Common myeloid progenitor, CD34-positive (primary cell): ENCODE measurements at regions not wholly inside any gene's neighbourhood (a gene's known extent, or its start where the extent isn't known, plus 50 kb on each side); places are given as distances from the start of the nearest gene placed in this dataset.
"Not testable (repeated sequence)": the region's sequence is repeated elsewhere in the genome, so short reads cannot be mapped to it uniquely, and the experiment has no call there.

Source experiments
- CTCF ChIA-PET: fragments of 350-600 bp; sonication (Branson Sonifier 250); formaldehyde crosslinking; loops from one replicate; lab custom pipeline; 2021; ENCODE audit warnings: antibody characterized with exemption; lab: Charles Lee
- POLR2A ChIA-PET: fragments of 350-600 bp; sonication (Branson Sonifier 250); formaldehyde crosslinking; loops from one replicate; lab custom pipeline; 2021; ENCODE audit warnings: antibody characterized with exemption; lab: Charles Lee
- DNase-seq, 3 donors: peaks; one replicate each; pipeline versions ENCODE4 v3.0.0 to v3.0.0-alpha.2; 2013
- H3K27ac ChIP-seq, 2 experiments: 1 replicate in 1 of 2; 2 replicates in 1 of 2; pipeline ENCODE4 v1.7.0; 2013; ENCODE audit warnings: inconsistent platforms in 2 of 2, low read length in 2 of 2, mild to moderate bottlenecking in 2 of 2, low read depth in 1 of 2, moderate library complexity in 1 of 2; ENCODE audit not compliant: severe bottlenecking in 2 of 2, insufficient read depth in 1 of 2, poor library complexity in 1 of 2
- H3K27me3 ChIP-seq, 5 experiments: replicated peaks in 2 of 5; 1 replicate in 3 of 5; 2 replicates in 2 of 5; pipeline versions ENCODE4 v1.6.1 to v1.7.0; 2013; ENCODE audit warnings: low read length in 4 of 5, mild to moderate bottlenecking in 2 of 5, moderate library complexity in 2 of 5, inconsistent platforms in 1 of 5; ENCODE audit not compliant: insufficient read depth in 5 of 5, control insufficient read depth in 4 of 5
- H3K36me3 ChIP-seq, 4 experiments: 1 replicate in 2 of 4; 2 replicates in 2 of 4; pipeline versions ENCODE4 v1.6.1 to v1.7.0; 2013; ENCODE audit warnings: low read length in 3 of 4, control low read depth in 1 of 4, mild to moderate bottlenecking in 1 of 4; ENCODE audit not compliant: control insufficient read depth in 4 of 4, insufficient read depth in 4 of 4
- H3K4me1 ChIP-seq, 4 experiments: 1 replicate in 3 of 4; 2 replicates in 1 of 4; pipeline versions ENCODE4 v1.6.1 to v1.7.1; 2013; ENCODE audit warnings: low read length in 3 of 4, mild to moderate bottlenecking in 3 of 4, control low read depth in 1 of 4, inconsistent platforms in 1 of 4, moderate library complexity in 1 of 4; ENCODE audit not compliant: control insufficient read depth in 4 of 4, insufficient read depth in 4 of 4; ENCODE audit errors: control extremely low read depth in 1 of 4
- H3K4me3 ChIP-seq, 7 experiments: 1 replicate in 4 of 7; 2 replicates in 3 of 7; pipeline versions ENCODE4 v1.5.1 to v1.7.0; 2013; ENCODE audit warnings: mild to moderate bottlenecking in 7 of 7, low read length in 6 of 7, moderate library complexity in 6 of 7, inconsistent platforms in 2 of 7, low read depth in 2 of 7, control low read depth in 1 of 7; ENCODE audit not compliant: insufficient read depth in 4 of 7, control insufficient read depth in 1 of 7; ENCODE audit errors: extremely low read depth in 1 of 7
- H3K9me3 ChIP-seq, 5 experiments: 1 replicate in 4 of 5; 2 replicates in 1 of 5; pipeline versions ENCODE4 v1.6.1 to v1.7.1; 2013; ENCODE audit warnings: low read length in 4 of 5, mild to moderate bottlenecking in 2 of 5, inconsistent platforms in 1 of 5, low read depth in 1 of 5, moderate library complexity in 1 of 5; ENCODE audit not compliant: control insufficient read depth in 4 of 5, insufficient read depth in 2 of 5; ENCODE audit errors: control extremely low read depth in 1 of 5
- WGBS: methylation state at CpG from one replicate; pipeline ENCODE4 v1.1.5; 2013; ENCODE audit not compliant: insufficient coverage; 5-methylcytosine and 5-hydroxymethylcytosine counted together

DNA sequence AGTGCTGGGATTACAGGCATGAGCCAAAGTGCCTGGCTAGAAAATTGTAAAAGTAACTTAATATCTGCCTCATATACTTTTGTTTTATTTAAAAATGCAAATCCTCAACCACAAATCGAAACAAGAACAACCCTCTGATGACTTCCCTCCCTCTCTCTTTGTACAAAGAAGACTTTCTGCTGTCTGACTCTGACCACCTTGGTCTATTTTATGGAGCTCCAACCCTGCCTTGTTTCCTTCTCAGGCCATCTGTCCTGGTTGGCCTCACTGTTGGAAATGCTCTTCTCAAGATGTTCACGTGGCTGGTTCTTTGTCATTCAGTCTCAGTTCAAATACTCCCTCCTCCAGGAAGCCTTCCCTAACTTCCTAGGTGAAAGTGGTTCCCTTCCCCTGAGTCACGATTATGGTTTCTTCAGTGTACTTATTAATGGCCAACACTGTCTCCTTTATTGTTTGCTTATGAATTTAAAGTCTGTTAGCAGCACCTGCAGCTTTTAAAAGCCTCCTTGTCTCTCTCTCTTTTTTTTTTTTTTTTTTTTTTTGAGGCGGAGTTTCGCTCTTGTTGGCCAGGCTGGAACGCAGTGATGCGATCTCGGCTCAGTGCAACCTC, 151.5 kb upstream of the SALL4 start:
- POLR2A ChIA-PET, result no interaction called here
- Histone ChIP-seq H3K27me3 (no peaks in the 10 kb centered on the region), H3K36me3 (no peaks in the 10 kb centered on the region), H3K9me3 (no peaks in the 10 kb centered on the region), H3K27ac (no peak overlapping the region), H3K4me1 (peaks cover 6 to 10% (median 7%) of the 10 kb centered on the region in 4 experiments), H3K4me3 (no peak overlapping the region)
- CTCF ChIA-PET, result interaction anchor here (1.5 to 1.8 kb wide), 2 partner anchors 12 to 154 kb away, joined by 4 to 7 read pairs; no protein-coding TSS in a partner anchor
- 80% methylated on average over 5 of the region's 8 CpGs for WGBS
- no peak for DNase-seq

GRCh38 chr20:51950926-51951325, 148.6 kb upstream of the SALL4 start:
- 98% methylated on average over 4 of the region's 4 CpGs for WGBS
- H3K36me3 ChIP-seq, result no peaks in the 10 kb centered on the region
- DNase-seq, result no peak
- no peaks in the 10 kb centered on the region for H3K9me3 ChIP-seq
- H3K27me3 ChIP-seq, result no peaks in the 10 kb centered on the region
- POLR2A ChIA-PET, result no interaction called here
- H3K4me1 ChIP-seq, result no peaks in the 10 kb centered on the region
- CTCF ChIA-PET, result no interaction called here
- H3K27ac ChIP-seq, result no peak overlapping the region
- H3K4me3 ChIP-seq, result no peak overlapping the region

GRCh38 chr20:51946586-51946985, 144.3 kb upstream of the SALL4 start:
- H3K4me1 ChIP-seq, result no peaks in the 10 kb centered on the region
- no peaks in the 10 kb centered on the region for H3K36me3 ChIP-seq
- ChIA-PET POLR2A (no interaction called here), CTCF (interaction anchor here (1.3 kb wide), 1 partner anchor 16 kb away, joined by 5 read pairs; no protein-coding TSS in a partner anchor)
- no peaks in the 10 kb centered on the region for H3K27me3 ChIP-seq
- no peak for DNase-seq
- H3K27ac ChIP-seq, result no peak overlapping the region
- no peaks in the 10 kb centered on the region for H3K9me3 ChIP-seq
- H3K4me3 ChIP-seq, result no peak overlapping the region

DNA sequence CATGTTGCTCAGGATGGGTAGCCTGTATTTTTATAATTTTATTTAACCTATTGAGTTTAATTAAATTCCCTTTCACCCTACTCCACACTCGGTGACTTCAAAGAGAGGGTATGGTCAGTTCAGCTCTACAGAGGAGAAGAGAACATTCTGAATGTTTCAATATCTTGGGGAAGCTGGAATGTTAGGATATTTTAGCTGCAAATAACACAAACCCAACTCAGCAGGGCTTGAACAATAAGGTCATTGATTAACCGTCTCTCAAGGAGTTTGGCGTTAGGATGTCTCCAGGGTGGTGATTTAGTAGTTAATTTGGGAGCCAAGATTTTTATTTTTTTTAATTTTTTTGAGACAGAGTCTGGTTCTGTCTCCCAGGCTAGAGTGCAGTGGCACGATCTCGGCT, 143.6 kb upstream of the SALL4 start:
- Histone ChIP-seq H3K27me3 (no peaks in the 10 kb centered on the region), H3K4me3 (no peak overlapping the region), H3K9me3 (no peaks in the 10 kb centered on the region), H3K4me1 (no peaks in the 10 kb centered on the region), H3K27ac (no peak overlapping the region), H3K36me3 (no peaks in the 10 kb centered on the region)
- no peak for DNase-seq
- 100% methylated on average over 4 of the region's 5 CpGs for WGBS
- POLR2A ChIA-PET, result no interaction called here
- CTCF ChIA-PET, result interaction anchor here (1.3 kb wide), 1 partner anchor 15 kb away, joined by 5 read pairs; no protein-coding TSS in a partner anchor

GRCh38 chr20:51945177-51945576, 142.9 kb upstream of the SALL4 start:
- WGBS, result 100% methylated on average over 2 of the region's 5 CpGs
- Histone ChIP-seq H3K27ac (no peak overlapping the region), H3K4me1 (no peaks in the 10 kb centered on the region), H3K27me3 (no peaks in the 10 kb centered on the region), H3K4me3 (no peak overlapping the region), H3K36me3 (no peaks in the 10 kb centered on the region), H3K9me3 (no peaks in the 10 kb centered on the region)
- no peak for DNase-seq
- POLR2A ChIA-PET, result no interaction called here
- CTCF ChIA-PET, result interaction anchor here (1.3 kb wide), 1 partner anchor 14 kb away, joined by 5 read pairs; no protein-coding TSS in a partner anchor

- no peak for DNase-seq
- CTCF ChIA-PET, result no interaction called here
- H3K9me3 ChIP-seq, result no peaks in the 10 kb centered on the region
- H3K27me3 ChIP-seq, result no peaks in the 10 kb centered on the region
- H3K27ac ChIP-seq, result no peak overlapping the region
- POLR2A ChIA-PET, result no interaction called here
- 90% methylated on average over 4 of the region's 5 CpGs for WGBS
- H3K36me3 ChIP-seq, result no peaks in the 10 kb centered on the region
- no peak overlapping the region for H3K4me3 ChIP-seq
- no peaks in the 10 kb centered on the region for H3K4me1 ChIP-seq
Observed at GRCh38 chr20:51943761-51944160, 141.4 kb upstream of the SALL4 start.

GRCh38 chr20:51943326-51943725, 141.0 kb upstream of the SALL4 start:
- not testable (repeated sequence) for DNase-seq

More at GRCh38 chr20:51943326-51943725, 141.0 kb upstream of the SALL4 start:
- H3K4me1 ChIP-seq, POLR2A ChIA-PET, H3K27ac ChIP-seq, H3K27me3 ChIP-seq, H3K9me3 ChIP-seq, H3K4me3 ChIP-seq, H3K36me3 ChIP-seq, CTCF ChIA-PET: not testable (repeated sequence)
- 100% methylated on average over 2 of the region's 6 CpGs for WGBS
